GM18951 (cell line): ENCODE measurements at regions not wholly inside any gene's neighbourhood (a gene's known extent, or its start where the extent isn't known, plus 50 kb on each side); places are given as distances from the start of the nearest gene placed in this dataset.

Experiments used
- POLR2A ChIP-seq: IDR thresholded peaks from 4 replicates; pipeline ENCODE4 v1.6.1; 2011; ENCODE audit warnings: mild to moderate bottlenecking; ENCODE audit not compliant: insufficient read length, insufficient read depth; ENCODE audit errors: extremely low read depth
- in situ Hi-C: fragments of 300-500 bp; cut with MboI; formaldehyde crosslinking; loops from one replicate; pipeline ENCODE4 v1.12.0; 2022; ENCODE audit warnings: low sequenced_read_pairs, mixed read lengths, inconsistent platforms; ENCODE audit not compliant: unreplicated experiment

DNA sequence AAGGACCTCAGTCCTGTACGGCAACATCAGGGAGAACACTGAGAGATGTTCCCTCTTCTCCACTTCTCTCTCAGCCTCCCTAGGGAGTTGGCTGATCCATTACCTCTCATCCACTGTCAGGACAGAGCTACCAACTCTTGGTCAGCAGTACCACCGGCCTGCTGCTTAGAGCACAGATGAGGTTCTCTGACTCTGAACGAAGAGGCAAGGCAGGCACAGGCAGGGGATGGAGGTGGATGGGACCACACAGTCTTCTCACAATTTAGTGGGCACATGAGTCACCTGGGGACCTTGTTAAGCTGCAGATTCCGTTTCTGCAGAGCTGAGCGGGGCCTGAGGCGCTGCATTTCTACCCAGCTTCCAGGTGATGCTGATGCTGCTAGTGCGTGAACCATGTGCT is 128.6 kb upstream of the CCL2 start:
- in situ Hi-C loops, result loop anchor here (25.0 kb wide), 1 partner anchor 189 kb away; no protein-coding TSS in a partner anchor
- TF ChIP-seq POLR2A, result no peak

DNA sequence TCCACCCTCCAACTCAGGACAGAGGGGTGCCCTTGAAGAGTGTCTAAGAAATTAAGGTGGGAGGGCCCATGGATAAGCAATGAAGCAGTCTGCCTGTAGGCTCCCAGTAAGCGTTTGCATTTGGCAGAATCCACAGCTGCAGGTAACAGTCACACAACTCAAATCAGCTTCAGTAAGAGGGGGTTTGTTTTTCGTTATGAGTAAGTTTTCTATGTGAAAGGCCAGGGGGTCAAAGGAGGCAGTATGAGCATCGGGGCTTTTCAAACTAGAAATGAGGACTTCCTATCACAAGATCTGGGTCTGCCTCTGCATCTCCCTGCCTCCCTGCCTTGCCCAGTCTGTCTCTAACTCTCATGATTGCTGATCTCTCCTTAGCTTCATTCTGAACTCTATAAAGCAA is 128.1 kb upstream of the CCL2 start:
- in situ Hi-C loops, result loop anchor here (25.0 kb wide), 1 partner anchor 190 kb away; no protein-coding TSS in a partner anchor
- no peak for TF ChIP-seq POLR2A

DNA sequence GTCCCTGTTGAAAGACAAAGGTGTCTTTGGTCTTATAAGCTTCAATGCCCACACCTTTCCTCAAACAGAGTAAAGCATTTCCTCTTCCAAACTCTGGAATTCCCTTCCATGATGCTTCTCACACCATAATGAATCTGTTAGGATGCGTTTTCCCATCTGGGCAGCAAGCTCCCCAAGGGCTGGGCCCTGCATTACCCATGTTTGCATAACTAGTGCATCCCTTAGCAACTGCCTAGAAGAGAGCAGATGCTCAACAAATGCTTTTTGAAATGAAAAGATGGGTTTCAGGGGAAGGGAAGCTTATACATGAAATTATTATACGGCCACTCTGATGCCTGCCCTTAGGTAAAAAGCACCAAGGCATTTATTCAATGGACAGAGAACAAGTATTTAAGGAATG is 124.5 kb upstream of the CCL2 start:
- in situ Hi-C loops, result loop anchor here (25.0 kb wide), 1 partner anchor 193 kb away; no protein-coding TSS in a partner anchor

GRCh38 chr17:34131386-34131785 is 123.7 kb upstream of the CCL2 start:
- in situ Hi-C loops, result loop anchor here (25.0 kb wide), 1 partner anchor 194 kb away; no protein-coding TSS in a partner anchor

More for the DNA sequence above, 124.5 kb upstream of the CCL2 start:
- no peak for TF ChIP-seq POLR2A

GRCh38 chr17:34133350-34133749 is 121.7 kb upstream of the CCL2 start:
- TF ChIP-seq POLR2A, result no peak
- in situ Hi-C loops, result loop anchor here (25.0 kb wide), 1 partner anchor 196 kb away; no protein-coding TSS in a partner anchor

More at GRCh38 chr17:34131386-34131785, 123.7 kb upstream of the CCL2 start:
- TF ChIP-seq POLR2A, result no peak

DNA sequence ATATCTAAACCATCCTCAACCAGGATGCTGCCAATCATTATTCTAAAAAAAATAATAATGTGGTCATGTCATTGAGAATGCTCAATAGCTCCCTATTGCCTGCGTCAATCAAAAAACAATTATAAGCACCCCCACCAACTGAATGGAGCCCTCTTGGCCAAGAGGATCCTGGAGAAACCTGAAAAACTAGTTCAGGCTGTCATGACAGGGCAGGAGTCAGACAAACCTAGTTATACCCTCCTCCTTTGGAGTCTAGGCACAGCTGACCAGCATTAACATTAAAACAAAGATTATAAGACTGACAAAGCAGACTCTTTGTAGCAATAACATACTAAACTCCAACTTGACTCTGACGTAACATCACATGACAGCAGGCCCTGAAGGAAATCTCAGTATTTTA is 119.2 kb upstream of the CCL2 start:
- no peak for TF ChIP-seq POLR2A
- in situ Hi-C loops, result loop anchor here (25.0 kb wide), 1 partner anchor 199 kb away; no protein-coding TSS in a partner anchor

DNA sequence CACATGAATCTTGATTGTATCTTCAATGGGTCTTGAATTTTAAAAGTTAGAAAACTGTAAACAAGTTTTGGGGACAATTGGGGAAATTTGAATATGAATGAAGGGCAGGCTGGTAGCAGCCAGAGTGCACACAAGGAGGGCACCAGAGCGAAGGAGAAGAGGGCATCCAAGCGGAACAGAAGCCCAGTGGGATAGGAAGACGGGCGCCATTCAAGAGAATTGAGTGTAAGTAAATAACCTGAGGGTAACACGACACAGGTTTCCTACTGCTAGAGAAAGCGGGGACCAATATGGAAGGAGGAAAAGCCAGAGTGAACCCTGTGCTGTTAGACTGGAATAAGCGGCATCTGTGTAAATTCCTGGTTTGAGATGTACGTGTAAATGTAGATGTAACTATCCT is 115.1 kb upstream of the CCL2 start:
- in situ Hi-C loops, result loop anchor here (25.0 kb wide), 1 partner anchor 203 kb away; no protein-coding TSS in a partner anchor

GRCh38 chr17:34141590-34141989 is 113.5 kb upstream of the CCL2 start:
- no peak for TF ChIP-seq POLR2A
- in situ Hi-C loops, result loop anchor here (25.0 kb wide), 1 partner anchor 204 kb away; no protein-coding TSS in a partner anchor

More for the DNA sequence above, 115.1 kb upstream of the CCL2 start:
- no peak for TF ChIP-seq POLR2A

GRCh38 chr17:34143430-34143829 is 111.7 kb upstream of the CCL2 start:
- in situ Hi-C loops, result loop anchor here (25.0 kb wide), 1 partner anchor 206 kb away; no protein-coding TSS in a partner anchor
- TF ChIP-seq POLR2A, result no peak

DNA sequence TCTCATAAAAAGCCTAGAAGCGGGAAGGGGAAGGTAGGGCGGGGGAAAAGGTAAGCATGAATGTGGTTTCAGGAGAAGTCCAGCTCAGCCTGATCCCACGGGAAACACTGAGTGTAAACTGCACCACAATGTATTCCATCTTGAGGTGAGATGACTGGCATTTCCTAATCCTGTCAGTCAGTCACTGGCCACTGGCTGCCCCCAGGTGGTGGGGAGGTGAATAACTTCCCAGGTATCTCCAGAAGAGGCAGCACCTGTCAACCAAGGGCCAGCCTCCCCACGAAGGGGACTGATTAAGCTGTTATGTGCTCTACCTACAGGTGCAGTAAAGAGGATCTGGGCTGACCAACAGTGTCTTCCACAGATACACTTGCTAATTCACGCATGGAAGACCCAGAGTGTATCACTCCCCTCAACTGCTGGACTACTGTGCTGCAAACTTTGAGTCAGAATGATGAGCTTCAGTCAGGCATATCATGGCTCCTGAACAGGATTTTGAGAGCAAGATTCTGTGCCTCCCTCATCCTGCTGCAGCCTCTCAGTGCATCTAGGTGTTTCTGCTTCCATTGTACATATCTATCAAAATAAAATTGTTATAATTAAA is 108.5 kb upstream of the CCL2 start:
- in situ Hi-C loops, result loop anchor here (25.0 kb wide), 1 partner anchor 209 kb away; no protein-coding TSS in a partner anchor
- TF ChIP-seq POLR2A, result no peak

GRCh38 chr17:34151102-34151501 is 104.0 kb upstream of the CCL2 start:
- in situ Hi-C loops, result loop anchor here (25.0 kb wide), 1 partner anchor 364 kb away; no protein-coding TSS in a partner anchor

GRCh38 chr17:34153991-34154390 is 101.1 kb upstream of the CCL2 start:
- TF ChIP-seq POLR2A, result no peak
- in situ Hi-C loops, result loop anchor here (25.0 kb wide), 1 partner anchor 367 kb away; no protein-coding TSS in a partner anchor

More at GRCh38 chr17:34151102-34151501, 104.0 kb upstream of the CCL2 start:
- TF ChIP-seq POLR2A, result no peak

DNA sequence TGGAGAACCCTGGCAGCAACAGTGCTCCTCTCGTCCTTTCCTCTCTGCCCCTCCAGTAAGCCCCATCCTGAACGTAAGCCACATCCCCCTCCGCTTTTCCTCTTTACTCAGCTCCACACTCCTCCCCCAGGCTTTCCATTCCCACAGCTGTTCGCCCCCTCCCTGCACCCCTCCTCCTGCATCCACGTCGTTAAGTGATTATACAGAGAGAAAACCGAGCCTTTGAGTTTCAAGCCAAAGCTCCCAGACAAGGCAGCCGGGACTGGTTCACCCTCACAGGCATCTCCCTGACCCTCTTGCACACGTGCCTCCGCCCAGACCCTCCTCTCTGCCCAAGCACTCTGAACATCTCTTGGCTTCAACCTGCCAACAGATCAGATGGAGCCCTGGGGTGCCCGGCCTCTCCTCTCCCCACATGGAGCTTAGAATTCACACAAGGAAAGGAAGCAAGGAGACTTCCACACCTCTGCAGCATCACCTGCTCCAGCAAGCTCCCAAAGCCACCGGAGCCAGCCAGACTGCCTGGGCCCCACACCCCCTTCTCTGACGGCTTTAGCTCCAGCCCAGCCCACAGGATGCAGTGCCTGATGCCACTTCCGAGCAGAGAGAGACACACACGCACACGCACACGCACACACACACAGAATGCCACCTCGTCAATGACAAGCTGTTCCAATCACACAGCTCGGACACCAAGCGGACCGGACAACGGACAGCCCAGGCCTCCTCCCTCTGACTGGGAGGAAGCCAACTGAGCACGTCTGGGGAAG is 99.9 kb upstream of the CCL2 start:
- in situ Hi-C loops, result loop anchor here (25.0 kb wide), 1 partner anchor 368 kb away; no protein-coding TSS in a partner anchor
- TF ChIP-seq POLR2A, result no peak
